Activated CD4-positive, alpha-beta T cell treated with anti-CD3 and anti-CD28 coated beads for 1 hour (primary cell): ENCODE measurements at regions not wholly inside any gene's neighbourhood (a gene's known extent, or its start where the extent isn't known, plus 50 kb on each side); places are given as distances from the start of the nearest gene placed in this dataset.

ENCODE experiments used
- DNase-seq: peaks from one replicate; pipeline ENCODE4 v3.0.0-alpha.2; 2020

DNA sequence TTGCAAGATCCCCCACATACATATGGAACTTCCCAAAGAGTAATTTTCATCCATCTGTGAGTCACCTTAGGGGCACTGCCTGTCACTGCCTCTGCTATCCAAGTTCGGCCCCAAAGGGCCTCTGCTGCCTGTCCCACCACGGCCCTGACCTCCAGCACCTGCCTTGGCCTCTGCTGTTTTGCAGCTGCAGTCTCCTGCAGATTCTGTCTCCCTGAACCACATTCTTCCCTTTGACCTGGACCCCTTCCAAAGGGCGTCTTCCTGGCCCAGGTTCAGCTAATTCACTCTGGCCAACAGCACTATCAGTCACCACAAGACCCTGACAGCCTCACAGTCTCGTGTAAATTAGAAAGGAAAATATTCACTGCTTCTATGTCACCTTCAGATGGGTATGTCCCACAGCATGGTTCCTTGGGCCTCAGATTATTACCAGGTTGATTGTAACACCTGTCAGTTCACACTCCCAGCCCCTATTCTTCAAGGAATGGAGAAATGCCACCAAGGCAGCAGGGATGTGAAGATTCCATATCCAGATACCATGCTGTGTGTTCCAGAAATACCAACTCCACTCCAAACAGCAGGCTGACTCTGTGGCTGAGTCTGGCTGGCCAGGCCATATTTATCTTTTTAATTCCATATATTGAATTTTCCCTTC lies 479.3 kb downstream of the ARHGEF28 start:
- DNase-seq: no peak

- DNase-seq: no peak
These were observed 477.4 kb downstream of the ARHGEF28 start for GRCh38 chr5:74103131-74104023.

- no peak for DNase-seq
These were observed 474.3 kb downstream of the ARHGEF28 start for GRCh38 chr5:74100268-74100665.

DNA sequence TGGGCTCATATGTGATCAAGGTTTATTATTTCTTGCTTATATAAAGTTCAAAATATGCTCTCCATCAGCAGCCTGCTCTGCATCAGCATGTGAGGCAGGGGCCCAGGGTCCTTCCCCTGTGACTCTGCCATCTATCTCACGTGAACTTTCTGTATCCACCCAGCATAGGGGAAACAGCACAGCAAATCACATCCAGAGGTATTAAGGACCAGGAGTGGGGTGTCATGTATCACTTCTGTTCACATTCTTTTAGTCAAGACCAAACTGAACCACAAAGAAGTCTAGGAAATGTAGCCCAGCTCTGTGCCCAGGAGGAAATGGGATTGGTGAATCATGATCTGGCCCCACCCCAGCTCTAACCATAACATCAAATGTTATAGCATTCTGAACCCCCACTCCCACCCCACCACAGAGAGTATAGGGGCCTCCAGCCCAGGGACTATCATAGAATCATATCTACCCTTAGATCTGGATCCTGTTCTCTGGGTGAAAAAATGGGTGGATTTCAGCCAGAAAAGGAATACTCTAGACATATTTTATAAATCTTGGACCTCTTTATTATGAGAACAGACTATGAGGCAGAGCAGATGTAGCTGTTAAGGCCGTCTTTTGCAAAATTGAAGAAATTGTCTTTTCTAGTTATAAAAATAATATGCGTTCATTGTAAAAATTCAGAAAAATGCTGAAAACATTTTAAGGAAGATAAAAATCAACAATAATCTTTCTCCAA lies 473.7 kb downstream of the ARHGEF28 start:
- DNase-seq: no peak

- no peak for DNase-seq
These were observed 472.9 kb downstream of the ARHGEF28 start for GRCh38 chr5:74098941-74099340.

GRCh38 chr5:74098456-74098855 lies 472.5 kb downstream of the ARHGEF28 start:
- no peak for DNase-seq

DNA sequence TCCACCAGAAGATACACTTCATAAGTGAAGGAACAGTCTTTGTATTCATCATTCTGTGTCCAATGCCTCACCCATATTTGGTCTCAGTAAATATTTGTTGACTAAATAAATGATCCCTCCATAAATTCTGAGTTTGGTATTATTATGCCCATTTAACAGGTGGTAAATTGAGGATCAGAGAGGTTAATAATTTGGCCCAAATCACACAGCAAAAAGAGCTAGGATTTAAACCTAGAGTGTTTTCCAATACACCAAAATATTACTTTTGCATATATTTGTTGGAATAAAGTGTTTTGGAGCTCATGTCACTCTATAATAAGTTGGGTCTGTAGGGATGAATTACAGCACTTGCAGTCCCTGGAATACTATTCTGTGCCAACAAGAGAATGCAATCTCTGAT lies 470.3 kb downstream of the ARHGEF28 start:
- no peak for DNase-seq

GRCh38 chr5:74095871-74096270 lies 469.9 kb downstream of the ARHGEF28 start:
- no peak for DNase-seq

DNA sequence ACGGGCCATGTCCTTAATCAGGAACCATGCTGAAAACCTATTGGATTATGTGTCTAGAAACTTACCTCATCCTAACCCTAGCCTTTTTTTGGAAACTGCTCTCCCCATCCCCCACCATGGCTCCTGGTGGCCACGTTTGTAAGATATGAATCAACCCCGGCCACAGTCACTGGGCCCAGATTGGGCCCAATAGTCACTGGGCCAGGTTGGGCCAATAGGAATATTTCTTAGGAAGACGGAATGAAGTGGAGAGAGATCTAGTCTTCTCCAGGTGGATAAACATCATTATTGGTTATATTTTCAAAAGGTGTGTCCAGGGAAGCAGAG lies 468.7 kb downstream of the ARHGEF28 start:
- no peak for DNase-seq

- no peak for DNase-seq
These were observed 468.2 kb downstream of the ARHGEF28 start for GRCh38 chr5:74094096-74094781.

DNA sequence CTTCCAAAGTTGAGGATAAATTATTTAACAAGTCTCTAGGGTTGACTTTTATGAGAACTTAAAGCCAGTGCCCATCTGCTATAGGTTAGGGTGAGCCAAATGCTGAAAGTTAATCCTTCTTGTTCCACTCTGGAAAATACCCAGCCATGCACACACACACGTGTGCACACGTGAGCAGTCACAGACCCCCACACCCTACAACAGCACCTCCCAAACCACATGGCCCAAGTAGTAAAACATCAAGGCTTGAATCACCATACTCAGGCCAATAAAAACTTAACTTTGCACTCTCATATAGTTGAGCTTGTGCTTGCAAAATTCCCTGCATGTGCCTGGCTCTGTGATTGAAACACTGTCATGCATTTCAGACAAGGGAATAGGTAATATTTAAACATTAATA lies 467.6 kb downstream of the ARHGEF28 start:
- no peak for DNase-seq

- no peak for DNase-seq
These were observed 466.8 kb downstream of the ARHGEF28 start for GRCh38 chr5:74092766-74093165.

GRCh38 chr5:74085782-74086181 lies 459.8 kb downstream of the ARHGEF28 start:
- no peak for DNase-seq

GRCh38 chr5:74085186-74085585 lies 459.2 kb downstream of the ARHGEF28 start:
- DNase-seq: no peak

- DNase-seq: no peak
These were observed 457.2 kb downstream of the ARHGEF28 start for GRCh38 chr5:74083096-74083791.

DNA sequence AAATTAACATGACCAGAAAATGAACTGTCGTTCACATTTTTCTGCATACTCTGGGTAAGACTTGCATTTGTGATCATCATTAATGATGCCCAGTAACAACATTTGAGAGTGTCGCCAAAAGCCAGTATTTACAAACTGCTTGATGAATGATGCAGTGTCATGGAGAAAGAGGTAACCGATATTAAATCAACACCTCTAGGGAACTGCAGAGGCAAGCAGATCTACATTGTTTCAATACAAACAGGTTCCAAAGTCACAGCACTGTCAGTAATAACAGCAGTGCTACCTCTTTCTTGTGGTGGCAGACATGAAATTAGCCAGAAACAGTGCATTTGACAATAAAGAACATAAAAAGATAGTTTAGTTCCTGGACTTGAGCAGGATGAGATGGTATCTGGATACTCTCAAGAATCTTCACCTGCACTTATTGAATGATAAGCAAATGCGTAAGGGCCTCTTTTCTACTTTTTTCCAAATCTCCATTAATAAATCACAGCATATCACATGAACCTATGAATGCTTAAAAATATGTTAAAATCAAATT lies 456.6 kb downstream of the ARHGEF28 start:
- no peak for DNase-seq

- DNase-seq: no peak
These were observed 455.1 kb downstream of the ARHGEF28 start for GRCh38 chr5:74081126-74081525.

DNA sequence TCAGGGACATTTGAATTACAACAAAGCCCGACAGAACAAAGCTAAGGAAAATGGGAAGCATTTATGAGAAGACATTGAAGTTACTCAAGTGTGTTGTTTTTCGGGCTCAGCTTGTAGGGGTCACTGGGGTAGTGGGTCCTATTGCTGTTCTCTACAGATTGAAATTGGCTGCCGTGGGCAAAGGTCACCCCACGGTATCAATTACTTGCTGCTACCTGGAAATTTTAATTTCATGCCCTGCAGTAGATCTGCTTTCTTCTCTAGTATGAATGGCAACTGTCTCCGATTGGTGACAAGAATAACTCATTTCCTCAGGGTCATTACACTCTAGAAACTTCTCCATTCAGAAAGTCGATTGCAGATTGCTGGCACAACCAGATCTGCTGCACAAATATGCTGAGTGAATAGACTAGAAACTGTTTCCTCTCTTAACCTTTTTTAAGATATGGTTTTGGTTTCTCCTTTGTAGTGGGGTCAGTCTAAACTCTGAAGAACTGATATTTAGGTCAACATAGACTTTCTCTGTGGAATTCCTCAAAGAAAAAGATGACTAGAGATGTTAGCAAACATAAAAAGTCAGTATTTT lies 454.1 kb downstream of the ARHGEF28 start:
- DNase-seq: no peak

- no peak for DNase-seq
These were observed 449.8 kb downstream of the ARHGEF28 start for GRCh38 chr5:74075501-74076484.

GRCh38 chr5:74074111-74074510 lies 448.1 kb downstream of the ARHGEF28 start:
- DNase-seq: no peak

DNA sequence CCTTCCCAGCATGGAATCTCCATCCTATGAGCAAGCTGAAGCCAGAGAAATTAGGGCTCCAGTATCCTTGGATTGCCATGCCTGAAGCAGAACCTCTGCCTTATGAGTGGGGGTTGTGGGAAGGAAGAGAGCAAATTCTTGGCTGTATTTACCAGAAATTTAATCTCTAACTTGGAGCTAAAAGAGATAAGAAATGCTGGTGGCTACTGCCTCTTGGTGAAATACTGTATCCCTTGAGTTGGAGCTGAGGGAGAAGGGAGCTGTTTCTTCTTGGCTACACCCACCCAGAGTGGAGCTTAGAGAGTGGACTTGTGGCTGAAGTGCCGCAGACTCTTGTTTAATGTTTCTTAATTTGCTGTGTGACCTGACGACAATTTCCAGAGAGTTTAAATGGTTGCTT lies 447.3 kb downstream of the ARHGEF28 start:
- no peak for DNase-seq
